Amniotic epithelial cell (primary cell): ENCODE measurements at regions not wholly inside any gene's neighbourhood (a gene's known extent, or its start where the extent isn't known, plus 50 kb on each side); places are given as distances from the start of the nearest gene placed in this dataset.
A peak's percentile ranks its signal among the peaks of the same experiment; 100 is the strongest.

Source experiments
- DNase-seq: peaks from one replicate; pipeline ENCODE4 v3.0.0-alpha.2; 2010; ENCODE audit warnings: low read depth

GRCh38 chr10:83357004-83357403, 782.3 kb upstream of the GHITM start:
- no peak for DNase-seq

GRCh38 chr10:83357627-83358026, 781.7 kb upstream of the GHITM start:
- no peak for DNase-seq

- no peak for DNase-seq
Measured at GRCh38 chr10:83367036-83367435, 772.3 kb upstream of the GHITM start.

GRCh38 chr10:83371696-83372490, 767.4 kb upstream of the GHITM start:
- peak; percentile 28 for DNase-seq

GRCh38 chr10:83372646-83373045, 766.7 kb upstream of the GHITM start:
- DNase-seq: peak; percentile 69

GRCh38 chr10:83373671-83374070, 765.6 kb upstream of the GHITM start:
- DNase-seq: peak; percentile 95

- no peak for DNase-seq
Measured at GRCh38 chr10:83374741-83375140, 764.6 kb upstream of the GHITM start.

GRCh38 chr10:83375274-83375673, 764.0 kb upstream of the GHITM start:
- DNase-seq: no peak

- no peak for DNase-seq
Measured at GRCh38 chr10:83397806-83398205, 741.5 kb upstream of the GHITM start.

- no peak for DNase-seq
Measured at GRCh38 chr10:83410570-83410969, 728.7 kb upstream of the GHITM start.

- DNase-seq: no peak
Measured at GRCh38 chr10:83425306-83425705, 714.0 kb upstream of the GHITM start.

- no peak for DNase-seq
Measured at GRCh38 chr10:83427101-83427500, 712.2 kb upstream of the GHITM start.

- DNase-seq: peak; percentile 75
Measured at GRCh38 chr10:83432261-83433045, 706.9 kb upstream of the GHITM start.

GRCh38 chr10:83433705-83434104, 705.6 kb upstream of the GHITM start:
- DNase-seq: no peak

- no peak for DNase-seq
Measured at GRCh38 chr10:83448013-83448412, 691.3 kb upstream of the GHITM start.

- no peak for DNase-seq
Measured at GRCh38 chr10:83458611-83459010, 680.7 kb upstream of the GHITM start.

GRCh38 chr10:83459124-83459523, 680.2 kb upstream of the GHITM start:
- DNase-seq: no peak

- peak; percentile 76 for DNase-seq
Measured at GRCh38 chr10:83469728-83470331, 669.5 kb upstream of the GHITM start.

- DNase-seq: no peak
Measured at GRCh38 chr10:83476211-83476610, 663.1 kb upstream of the GHITM start.

GRCh38 chr10:83489161-83489560, 650.1 kb upstream of the GHITM start:
- DNase-seq: no peak

GRCh38 chr10:83492004-83492403, 647.3 kb upstream of the GHITM start:
- DNase-seq: no peak

GRCh38 chr10:83512681-83513080, 626.6 kb upstream of the GHITM start:
- DNase-seq: no peak

GRCh38 chr10:83515001-83515400, 624.3 kb upstream of the GHITM start:
- DNase-seq: peak; percentile 21
